Ovary (tissue), 7 donors: ENCODE measurements at regions not wholly inside any gene's neighbourhood (a gene's known extent, or its start where the extent isn't known, plus 50 kb on each side); places are given as distances from the start of the nearest gene placed in this dataset.

Source experiments
- DNase-seq, 5 donors: peaks; one replicate each; pipeline ENCODE4 v3.0.0-alpha.2; 2019 to 2020
- H3K27ac ChIP-seq, 2 donors: fragments of 200-600 bp; one replicate each; pipeline versions ENCODE4 v1.5.1 to v1.8.0; 2019 to 2022
- H3K27me3 ChIP-seq: fragments of 200-600 bp; one replicate; pipeline ENCODE4 v1.8.0; 2022
- H3K36me3 ChIP-seq: fragments of 200-600 bp; sonication (generic); one replicate; pipeline ENCODE4 v1.5.1; 2019
- H3K4me1 ChIP-seq: one replicate; pipeline ENCODE4 v1.8.1; 2013; ENCODE audit warnings: mild to moderate bottlenecking, moderate library complexity; ENCODE audit not compliant: insufficient read depth
- H3K4me3 ChIP-seq: fragments of 200-600 bp; sonication (generic); one replicate; pipeline ENCODE4 v1.5.1; 2017
- H3K9me3 ChIP-seq, 2 donors: fragments of 200-600 bp in 1 of 2; sonication (generic) in 1 of 2; one replicate each; pipeline versions ENCODE4 v1.5.1 to v1.8.1; 2013 to 2019; ENCODE audit warnings: mild to moderate bottlenecking in 1 of 2, moderate library complexity in 1 of 2
- EP300 ChIP-seq: sonication (generic); formaldehyde crosslinking; IDR thresholded peaks from one replicate; pipeline ENCODE4 v1.6.1; 2017; ENCODE audit warnings: antibody characterized with exemption
- POLR2A ChIP-seq: fragments of 450-650 bp; IDR thresholded peaks from one replicate; pipeline ENCODE4 v1.6.1; 2017; ENCODE audit warnings: antibody characterized with exemption, mild to moderate bottlenecking, moderate library complexity
- WGBS, 3 donors: extraction: QIAGEN DNeasy Blood & Tissue Kit in 1 of 3; methylation state at CpG; one replicate each; pipeline versions ENCODE4 v1.1.5 to v1.1.7; 2013 to 2017; 5-methylcytosine and 5-hydroxymethylcytosine counted together
- intact Hi-C, 4 donors: fragments of 100-400 bp; cut with DNase I; formaldehyde crosslinking; loops; one replicate each; pipeline versions ENCODE4 v1.11.0 to v1.15.1; 2022 to 2023
- TF ChIP-seq, protein P1 (sequence below), 3 donors: fragments of 450-650 bp in 2 of 3; fragments of 200-600 bp in 1 of 3; IDR thresholded peaks; one replicate each; pipeline versions ENCODE4 v1.5.1 to v1.8.0; 2016 to 2022; ENCODE audit warnings: antibody characterized with exemption in 3 of 3, mild to moderate bottlenecking in 1 of 3
- donor health status: DM: no; HTN: no; CAD: no; lungs with moderate emphysema.
- donor health status: DM: no; HTN: no; CAD: no.
- donor health status: Bipolar disorder and iron deficiency.
- donor health status: DM: no; HTN: no; CAD: no.
- donor health status: DM: yes; HTN: yes; CAD: no.

DNA sequence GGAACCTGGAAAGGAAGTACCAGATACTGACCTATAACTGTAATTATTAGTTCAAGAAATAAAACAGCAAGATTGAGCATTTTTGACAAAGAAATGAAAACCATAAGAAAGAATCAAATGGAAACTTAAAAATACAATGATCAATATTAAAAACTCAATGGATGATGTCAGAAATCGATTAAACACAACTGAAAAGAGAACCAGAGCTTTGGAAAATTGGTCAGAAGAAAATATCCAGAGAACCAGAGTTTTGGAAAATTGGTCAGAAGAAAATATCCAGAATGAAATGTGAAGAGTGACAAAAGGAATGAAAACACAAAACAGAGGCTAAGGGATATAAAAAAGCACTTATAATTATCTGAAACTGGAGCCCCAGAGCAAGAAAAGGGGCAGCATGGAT lies 438.6 kb downstream of the AJAP1 start:
- H3K27me3 ChIP-seq: no peaks in the 10 kb centered on the region
- H3K4me3 ChIP-seq: no peak overlapping the region
- H3K4me1 ChIP-seq: no peaks in the 10 kb centered on the region
- WGBS, 3 donors: 23 to 63% (median 40%) methylated on average over 1 of the region's 1 CpG
- H3K9me3 ChIP-seq: peaks cover 0 to 3% of the 10 kb centered on the region in 2 donors
- no peaks in the 10 kb centered on the region for H3K36me3 ChIP-seq
- DNase-seq: no peak
- intact Hi-C loops: no loop called here
- TF ChIP-seq POLR2A (no peak), EP300 (no peak)
- TF ChIP-seq, protein P1, sequence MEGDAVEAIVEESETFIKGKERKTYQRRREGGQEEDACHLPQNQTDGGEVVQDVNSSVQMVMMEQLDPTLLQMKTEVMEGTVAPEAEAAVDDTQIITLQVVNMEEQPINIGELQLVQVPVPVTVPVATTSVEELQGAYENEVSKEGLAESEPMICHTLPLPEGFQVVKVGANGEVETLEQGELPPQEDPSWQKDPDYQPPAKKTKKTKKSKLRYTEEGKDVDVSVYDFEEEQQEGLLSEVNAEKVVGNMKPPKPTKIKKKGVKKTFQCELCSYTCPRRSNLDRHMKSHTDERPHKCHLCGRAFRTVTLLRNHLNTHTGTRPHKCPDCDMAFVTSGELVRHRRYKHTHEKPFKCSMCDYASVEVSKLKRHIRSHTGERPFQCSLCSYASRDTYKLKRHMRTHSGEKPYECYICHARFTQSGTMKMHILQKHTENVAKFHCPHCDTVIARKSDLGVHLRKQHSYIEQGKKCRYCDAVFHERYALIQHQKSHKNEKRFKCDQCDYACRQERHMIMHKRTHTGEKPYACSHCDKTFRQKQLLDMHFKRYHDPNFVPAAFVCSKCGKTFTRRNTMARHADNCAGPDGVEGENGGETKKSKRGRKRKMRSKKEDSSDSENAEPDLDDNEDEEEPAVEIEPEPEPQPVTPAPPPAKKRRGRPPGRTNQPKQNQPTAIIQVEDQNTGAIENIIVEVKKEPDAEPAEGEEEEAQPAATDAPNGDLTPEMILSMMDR (IDR thresholded peaks at IDR 0.05): no peak
- H3K27ac ChIP-seq: no peak overlapping the region

DNA sequence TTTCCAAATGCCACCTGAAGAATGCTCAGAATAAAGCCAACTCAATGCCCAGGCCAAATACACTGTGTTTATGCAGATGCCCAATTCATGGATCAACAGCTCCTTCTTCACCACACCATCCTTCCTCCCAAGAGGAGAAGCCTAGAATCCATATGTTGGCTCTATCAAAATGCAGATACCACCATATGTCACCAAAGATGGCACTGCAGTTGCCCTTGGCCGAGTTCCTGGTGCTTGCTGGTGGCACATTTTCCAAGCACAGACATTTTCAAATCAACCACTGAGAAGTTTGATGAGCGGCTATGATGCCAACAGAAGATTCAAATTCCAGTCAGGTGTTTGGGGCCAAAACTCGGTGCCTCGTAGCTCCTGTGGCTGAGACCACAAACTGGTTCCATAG lies 430.3 kb downstream of the AJAP1 start:
- Histone ChIP-seq H3K4me1 (no peaks in the 10 kb centered on the region), H3K27me3 (no peaks in the 10 kb centered on the region), H3K27ac (no peak overlapping the region), H3K4me3 (no peak overlapping the region), H3K36me3 (no peaks in the 10 kb centered on the region), H3K9me3 (no peaks in the 10 kb centered on the region)
- DNase-seq: no peak
- no peak for TF ChIP-seq POLR2A
- TF ChIP-seq EP300: no peak
- TF ChIP-seq, protein P1 (IDR thresholded peaks at IDR 0.05): no peak
- WGBS, 3 donors: 79 to 80% (median 80%) methylated on average over 4 of the region's 4 CpGs
- intact Hi-C loops: no loop called here

DNA sequence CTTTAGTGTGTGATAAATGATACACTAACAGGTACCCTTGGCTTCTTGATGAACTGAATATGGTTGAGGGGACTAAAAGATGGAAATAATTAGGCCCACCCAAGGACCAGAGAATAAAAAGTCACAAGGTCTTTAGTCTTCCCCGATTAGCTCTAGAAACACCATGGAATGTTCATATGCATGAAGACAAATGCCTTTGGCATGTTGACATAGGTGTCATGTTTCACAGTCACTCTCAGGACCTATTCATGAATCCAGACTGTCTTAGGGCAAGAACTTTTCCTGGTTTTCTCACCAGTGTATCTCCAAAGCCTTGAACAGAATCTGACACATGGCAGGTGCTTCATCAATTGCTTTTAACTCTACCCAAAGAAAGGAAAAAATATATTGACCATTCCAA lies 412.8 kb downstream of the AJAP1 start:
- H3K9me3 ChIP-seq: peaks cover 0 to 2% of the 10 kb centered on the region in 2 donors
- 7 to 14% (median 11%) methylated on average over 1 of the region's 1 CpG for WGBS, 3 donors

DNA sequence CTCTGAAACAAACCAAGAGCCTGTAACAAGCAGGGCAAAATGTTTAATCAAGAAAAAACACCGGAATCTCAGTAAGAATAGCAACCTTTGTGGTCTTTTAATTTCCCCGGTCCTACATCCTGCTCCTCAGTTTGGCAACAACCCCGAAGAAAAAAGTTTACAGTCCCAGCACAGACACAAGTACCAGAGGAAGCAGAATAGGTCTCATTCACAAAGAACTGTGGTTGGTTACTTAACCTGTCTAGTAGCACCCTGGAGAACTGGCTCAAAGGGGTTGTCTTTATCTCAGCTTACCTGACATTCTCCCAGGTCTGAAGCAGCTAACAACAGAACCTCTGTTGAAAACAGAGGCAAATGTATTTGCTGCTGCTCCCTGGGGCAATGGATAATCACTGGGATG lies 399.3 kb downstream of the AJAP1 start:
- Histone ChIP-seq H3K36me3 (no peaks in the 10 kb centered on the region), H3K27me3 (no peaks in the 10 kb centered on the region), H3K4me1 (no peaks in the 10 kb centered on the region), H3K27ac (no peak overlapping the region), H3K4me3 (no peak overlapping the region), H3K9me3 (no peaks in the 10 kb centered on the region)
- TF ChIP-seq POLR2A (no peak), EP300 (no peak)
- TF ChIP-seq, protein P1 (IDR thresholded peaks at IDR 0.05): no peak
- DNase-seq: no peak
- intact Hi-C loops: no loop called here
- WGBS, 3 donors: 45 to 66% (median 46%) methylated on average over 3 of the region's 3 CpGs

More for the DNA sequence above, 412.8 kb downstream of the AJAP1 start:
- H3K4me3 ChIP-seq: no peak overlapping the region
- no peak overlapping the region for H3K27ac ChIP-seq
- TF ChIP-seq EP300 (no peak), POLR2A (no peak)
- TF ChIP-seq, protein P1 (IDR thresholded peaks at IDR 0.05): no peak
- intact Hi-C loops: no loop called here
- DNase-seq: no peak
- no peaks in the 10 kb centered on the region for H3K36me3 ChIP-seq
- no peaks in the 10 kb centered on the region for H3K27me3 ChIP-seq
- H3K4me1 ChIP-seq: no peaks in the 10 kb centered on the region

DNA sequence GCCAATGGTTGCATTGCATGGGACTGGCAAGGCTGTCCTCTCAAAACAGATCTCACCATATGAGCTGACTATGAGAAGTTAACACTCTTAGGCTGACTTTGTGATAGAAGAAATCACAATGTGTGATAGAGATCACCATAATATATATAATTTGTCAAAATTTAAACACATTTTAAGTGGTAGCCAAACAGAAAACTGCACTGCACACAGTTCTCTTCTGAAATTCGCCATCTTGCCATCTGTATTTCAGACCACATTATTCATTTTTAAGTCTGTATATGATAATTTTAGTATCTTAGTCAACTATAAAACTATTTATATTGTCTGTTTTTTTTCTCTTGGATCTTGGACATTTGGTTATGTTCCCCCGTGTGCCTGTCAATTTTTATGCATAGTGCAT lies 374.7 kb downstream of the AJAP1 start:
- Histone ChIP-seq H3K4me3 (no peak overlapping the region), H3K36me3 (no peaks in the 10 kb centered on the region), H3K27ac (no peak overlapping the region), H3K9me3 (no peaks in the 10 kb centered on the region), H3K27me3 (no peaks in the 10 kb centered on the region), H3K4me1 (no peaks in the 10 kb centered on the region)
- DNase-seq: no peak
- TF ChIP-seq EP300 (no peak), POLR2A (no peak)
- TF ChIP-seq, protein P1 (IDR thresholded peaks at IDR 0.05): no peak
- 65 to 82% (median 77%) methylated on average over 2 of the region's 2 CpGs for WGBS, 3 donors
- intact Hi-C loops: no loop called here
